SHP77 treated with DMSO at 0.1 percent for 48 hours (cell line): ENCODE measurements at regions not wholly inside any gene's neighbourhood (a gene's known extent, or its start where the extent isn't known, plus 50 kb on each side); places are given as distances from the start of the nearest gene placed in this dataset.
"Not testable (repeated sequence)": the region's sequence is repeated elsewhere in the genome, so short reads cannot be mapped to it uniquely, and the experiment has no call there.

Experiments used
- DNase-seq: peaks from one replicate; lab custom pipeline; 2025; lab: John Stamatoyannopoulos, UW

DNA sequence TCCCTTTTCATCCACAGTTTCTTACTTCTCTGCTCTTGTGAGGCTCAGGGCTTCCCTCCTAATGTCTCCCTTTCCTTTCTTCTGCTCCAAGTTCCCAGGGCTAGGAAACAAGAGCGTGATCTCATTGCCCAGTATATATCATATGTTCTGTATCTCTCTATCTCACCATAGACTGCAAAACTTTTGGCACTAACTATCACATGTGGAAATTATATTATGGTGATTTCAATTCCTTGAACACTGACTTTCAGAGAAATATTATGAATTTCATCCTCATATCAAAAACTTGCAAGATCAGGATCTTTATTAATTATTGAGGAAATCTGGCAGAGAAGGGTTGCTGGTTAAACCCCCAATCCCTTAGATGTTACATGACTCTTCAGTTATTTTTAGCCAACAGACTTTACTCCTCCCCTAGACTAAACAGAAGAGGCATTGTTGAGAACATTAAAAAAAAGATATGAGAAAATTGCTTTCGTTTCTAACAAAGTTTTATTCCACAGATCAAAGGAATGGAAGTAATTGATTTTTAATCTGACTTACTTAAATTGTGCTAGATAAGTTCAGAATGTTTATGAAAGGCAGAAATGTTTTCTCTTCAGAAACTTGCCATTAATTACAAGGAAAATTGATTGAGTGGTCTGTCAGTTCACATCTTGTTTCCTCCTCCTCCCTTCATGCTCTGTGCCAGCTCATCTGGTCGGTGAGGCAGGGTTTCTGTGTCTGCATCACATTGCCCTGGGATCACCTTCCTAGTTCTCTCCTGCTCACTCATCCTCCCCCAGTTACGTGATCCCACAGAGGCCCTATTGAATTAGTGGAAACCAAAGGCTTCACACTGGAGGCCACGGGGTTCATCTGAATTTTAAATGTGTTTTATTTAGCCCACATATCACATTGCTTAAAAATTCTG lies 378.5 kb downstream of the LMO7 start:
- no peak for DNase-seq

DNA sequence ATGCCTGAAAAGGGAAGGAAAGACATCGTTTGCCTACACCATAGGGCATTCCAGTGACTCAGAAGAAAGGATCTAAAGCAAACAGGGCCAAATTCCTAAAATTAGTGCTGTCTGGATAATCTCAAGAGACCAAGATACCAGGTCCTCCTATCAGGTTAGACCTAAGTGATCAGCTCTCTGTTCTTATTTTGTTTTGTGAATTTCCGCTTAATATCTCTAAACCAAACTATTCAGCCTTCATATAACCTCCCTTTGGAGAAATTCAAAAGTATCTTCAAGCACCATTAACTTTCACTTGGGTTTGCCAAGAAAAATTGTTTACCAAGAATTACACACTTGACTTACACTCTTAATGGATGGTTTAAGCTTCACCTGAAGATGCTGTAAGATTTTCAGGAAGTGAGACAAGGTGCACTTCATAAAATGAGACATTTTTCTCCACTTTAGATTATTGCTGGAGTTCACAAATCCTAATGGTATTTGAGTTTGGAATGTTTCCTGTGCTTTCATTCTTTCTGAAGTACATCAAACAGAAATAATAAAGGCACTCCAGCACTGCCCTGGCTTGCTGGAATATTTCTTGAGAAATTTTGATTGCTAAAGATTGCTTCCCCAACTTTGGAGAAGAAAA lies 376.1 kb downstream of the LMO7 start:
- no peak for DNase-seq

DNA sequence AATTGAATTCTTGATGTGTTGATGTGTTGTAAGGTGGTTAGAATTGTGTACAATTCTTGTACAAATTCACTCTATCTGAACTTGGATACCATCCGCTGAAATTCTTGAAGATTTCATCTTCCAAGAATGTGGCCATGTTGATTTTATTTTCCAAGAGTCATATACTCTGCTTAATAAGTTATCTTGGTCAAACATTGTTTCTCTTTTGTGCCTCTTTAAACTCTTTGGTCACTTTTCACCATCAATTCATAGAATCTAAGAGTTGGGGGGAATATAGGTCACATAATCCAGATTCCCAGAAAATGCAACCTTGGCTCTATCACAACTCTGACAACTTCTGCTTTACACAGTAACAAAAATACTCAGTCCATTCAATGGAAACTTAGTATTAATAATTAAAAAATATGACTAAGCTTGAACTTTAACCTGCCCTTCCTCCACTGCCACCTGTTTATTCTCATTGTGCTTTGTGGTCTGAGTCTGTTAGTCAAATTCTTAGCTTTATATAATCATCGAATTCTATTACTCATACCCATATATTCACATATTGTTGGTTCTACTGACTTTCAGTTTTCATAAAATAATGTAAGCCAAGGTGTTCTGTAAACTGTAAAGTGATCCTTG lies 373.2 kb downstream of the LMO7 start:
- no peak for DNase-seq

- DNase-seq: no peak
These were observed 368.3 kb downstream of the LMO7 start for GRCh38 chr13:76004416-76004815.

GRCh38 chr13:76000131-76000530 lies 364.0 kb downstream of the LMO7 start:
- no peak for DNase-seq

DNA sequence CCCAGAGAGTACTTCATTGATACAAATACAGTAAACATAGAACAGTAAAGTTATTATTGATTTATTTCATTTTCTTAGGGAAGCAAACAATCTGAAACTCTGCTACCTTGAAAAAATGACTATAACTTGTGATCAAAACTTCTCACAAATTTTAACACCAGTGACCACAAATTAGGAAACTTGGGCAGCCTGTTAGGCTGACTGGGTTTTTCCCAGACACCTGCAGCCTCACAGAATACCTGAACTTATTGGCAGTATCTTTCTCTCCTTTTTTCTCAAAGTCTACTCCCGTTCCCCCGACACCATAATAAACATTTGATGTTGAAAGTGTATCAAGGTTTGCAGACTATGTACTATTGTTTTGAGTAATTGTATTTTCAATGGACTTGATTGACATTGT lies 360.5 kb downstream of the LMO7 start:
- no peak for DNase-seq

GRCh38 chr13:75995966-75996365 lies 359.8 kb downstream of the LMO7 start:
- no peak for DNase-seq

GRCh38 chr13:75993823-75994222 lies 357.7 kb downstream of the LMO7 start:
- no peak for DNase-seq

- DNase-seq: no peak
These were observed 357.1 kb downstream of the LMO7 start for GRCh38 chr13:75993241-75993640.

DNA sequence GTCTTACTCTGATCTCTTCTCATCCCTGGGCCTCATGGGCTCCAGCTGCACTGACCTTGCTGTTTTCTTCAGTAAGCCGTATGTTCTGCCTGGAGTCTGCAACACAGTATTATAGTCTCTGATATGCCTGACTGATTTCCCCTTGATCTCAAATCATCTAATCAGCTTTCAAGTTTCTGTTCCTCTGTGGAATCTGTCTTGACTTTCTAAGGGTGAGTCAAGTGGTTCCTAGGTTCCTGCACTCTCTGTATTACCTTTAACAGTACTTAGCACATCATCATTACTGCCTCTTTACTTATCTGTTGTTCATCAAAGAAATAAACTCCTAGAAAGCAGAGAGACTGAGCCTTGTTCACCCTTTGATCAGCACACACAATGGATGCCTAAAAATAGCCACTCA lies 350.7 kb downstream of the LMO7 start:
- DNase-seq: no peak

DNA sequence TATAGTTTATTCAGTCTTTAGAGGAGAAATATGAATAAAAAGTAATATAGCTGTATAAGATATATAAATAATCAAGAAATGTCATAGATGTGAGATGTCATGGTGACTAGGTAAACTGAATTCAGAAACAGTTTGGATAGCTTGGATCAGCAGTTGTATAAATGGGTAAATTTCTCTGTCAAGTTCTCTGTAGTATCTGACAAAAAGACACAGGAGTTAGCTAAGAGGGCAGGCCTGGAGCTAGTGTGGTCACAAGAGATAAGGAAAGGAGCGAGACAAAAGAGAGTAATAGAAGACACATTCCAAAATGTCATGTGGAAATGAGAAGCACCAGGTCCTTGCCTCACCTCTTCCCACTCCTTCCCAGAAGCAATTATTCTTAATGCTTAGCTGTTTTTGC lies 349.0 kb downstream of the LMO7 start:
- no peak for DNase-seq

DNA sequence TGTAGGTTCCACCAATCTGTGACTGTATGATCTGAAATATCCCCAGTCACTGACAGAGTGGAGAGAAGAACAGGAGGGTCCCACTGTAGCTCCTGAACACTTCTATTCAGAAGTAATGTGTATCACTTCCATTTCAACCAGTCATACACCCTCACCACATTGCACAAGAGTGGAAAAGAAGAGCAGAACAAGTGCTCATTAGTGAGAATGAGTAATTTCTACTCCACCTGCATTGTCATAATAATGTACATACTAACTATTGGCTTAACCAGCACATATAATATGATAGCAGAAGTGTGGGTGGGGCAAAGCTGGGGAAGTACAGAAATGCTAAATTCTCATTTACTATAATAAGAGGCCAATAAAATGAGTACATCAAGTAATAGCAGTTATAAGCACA lies 342.7 kb downstream of the LMO7 start:
- no peak for DNase-seq

DNA sequence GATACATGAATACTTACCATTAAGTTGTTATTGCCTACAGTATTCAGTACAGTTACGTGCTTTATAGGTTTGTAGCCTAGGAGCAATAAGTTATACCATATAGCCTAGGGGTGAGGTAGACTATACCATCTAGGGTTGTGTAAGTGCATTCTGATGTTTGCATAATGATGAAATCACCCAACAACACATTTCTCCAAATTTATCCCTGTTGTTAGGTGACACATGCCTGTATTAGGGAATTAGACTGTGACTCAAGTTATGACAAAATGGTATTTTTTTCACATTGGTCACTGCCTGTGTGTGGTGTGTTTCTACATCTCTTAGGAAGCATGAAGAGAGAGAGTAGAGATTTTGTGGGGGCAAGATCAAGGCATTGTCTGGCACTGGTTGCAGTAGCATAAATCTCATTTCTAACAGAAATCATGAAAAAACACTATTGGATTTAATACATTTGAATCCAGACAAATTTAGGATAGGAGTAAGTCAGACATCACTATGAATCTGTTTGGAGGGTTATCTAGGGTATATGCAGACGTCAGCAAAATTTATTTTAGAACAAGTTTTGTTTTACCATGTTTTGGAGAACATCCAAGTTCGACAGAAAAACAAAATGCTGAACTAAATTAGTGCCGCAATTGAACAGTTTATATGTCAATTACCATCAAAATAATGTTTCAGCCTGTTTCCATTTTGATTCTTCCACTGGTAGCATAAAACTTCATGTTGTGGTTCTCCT lies 332.1 kb downstream of the LMO7 start:
- no peak for DNase-seq

GRCh38 chr13:75963302-75963701 lies 327.2 kb downstream of the LMO7 start:
- DNase-seq: peak; percentile 38

DNA sequence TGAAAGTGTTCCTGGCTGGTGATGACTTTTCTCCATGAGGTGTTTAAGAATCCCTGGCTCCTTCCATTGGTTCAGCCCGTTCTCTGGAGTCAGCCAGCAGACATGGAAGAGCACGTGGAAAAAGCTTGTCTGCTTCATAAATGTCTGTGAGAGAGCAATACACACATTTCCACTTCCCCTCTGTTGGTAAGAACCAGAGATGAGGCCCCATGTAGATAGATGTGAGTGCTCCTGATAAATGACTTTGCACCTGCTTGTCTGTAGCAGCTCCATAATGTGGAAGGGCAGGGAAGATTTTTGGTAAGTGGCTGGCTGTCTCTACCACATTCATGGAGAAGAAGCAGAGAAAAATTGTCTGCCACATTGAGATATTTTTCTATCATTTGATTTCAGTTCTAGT lies 325.8 kb downstream of the LMO7 start:
- no peak for DNase-seq

DNA sequence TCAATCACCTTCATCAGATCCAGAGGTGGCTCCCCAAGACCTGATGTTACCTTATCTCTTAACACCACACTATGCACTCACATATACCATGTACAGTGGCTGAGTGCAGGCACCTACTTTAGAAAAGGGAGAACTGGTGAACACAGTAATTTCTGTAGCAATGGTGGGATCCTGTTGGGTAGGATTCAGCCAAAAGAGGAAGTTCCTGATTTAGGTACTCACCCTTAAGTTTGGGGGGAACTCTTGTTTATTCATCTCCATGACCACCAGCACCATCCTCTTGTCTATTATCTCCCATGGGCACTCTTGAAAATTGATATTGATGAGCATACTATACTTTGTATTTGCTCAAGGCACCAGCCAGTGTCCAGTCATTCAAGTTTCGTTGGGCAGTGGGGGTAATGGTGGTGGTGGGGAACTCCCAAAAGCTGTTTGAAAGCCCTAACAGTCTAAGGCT lies 324.4 kb downstream of the LMO7 start:
- DNase-seq: no peak

GRCh38 chr13:75959861-75960481 lies 323.8 kb downstream of the LMO7 start:
- peak; percentile 25 for DNase-seq

DNA sequence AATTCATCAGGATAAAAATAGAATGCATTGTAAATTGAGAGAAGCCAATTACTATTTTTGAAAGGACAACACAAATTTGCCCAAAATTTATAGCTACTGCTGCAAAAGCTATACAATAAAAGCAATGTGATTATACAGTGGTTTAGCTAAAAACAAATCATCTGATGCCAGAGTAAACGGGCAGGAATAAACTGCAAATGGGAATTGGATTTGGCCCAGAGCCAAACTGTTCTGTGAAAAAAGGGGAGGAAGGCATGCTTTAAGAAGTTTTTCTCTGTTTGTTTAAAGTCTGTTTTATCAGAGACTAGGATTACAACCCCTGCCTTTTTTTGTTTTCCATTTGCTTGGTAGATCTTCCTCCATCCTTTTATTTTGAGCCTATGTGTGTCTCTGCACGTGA lies 317.5 kb downstream of the LMO7 start:
- not testable (repeated sequence) for DNase-seq

GRCh38 chr13:75947448-75947847 lies 311.3 kb downstream of the LMO7 start:
- DNase-seq: no peak

- DNase-seq: no peak
These were observed 310.6 kb downstream of the LMO7 start for GRCh38 chr13:75946536-75947284.

DNA sequence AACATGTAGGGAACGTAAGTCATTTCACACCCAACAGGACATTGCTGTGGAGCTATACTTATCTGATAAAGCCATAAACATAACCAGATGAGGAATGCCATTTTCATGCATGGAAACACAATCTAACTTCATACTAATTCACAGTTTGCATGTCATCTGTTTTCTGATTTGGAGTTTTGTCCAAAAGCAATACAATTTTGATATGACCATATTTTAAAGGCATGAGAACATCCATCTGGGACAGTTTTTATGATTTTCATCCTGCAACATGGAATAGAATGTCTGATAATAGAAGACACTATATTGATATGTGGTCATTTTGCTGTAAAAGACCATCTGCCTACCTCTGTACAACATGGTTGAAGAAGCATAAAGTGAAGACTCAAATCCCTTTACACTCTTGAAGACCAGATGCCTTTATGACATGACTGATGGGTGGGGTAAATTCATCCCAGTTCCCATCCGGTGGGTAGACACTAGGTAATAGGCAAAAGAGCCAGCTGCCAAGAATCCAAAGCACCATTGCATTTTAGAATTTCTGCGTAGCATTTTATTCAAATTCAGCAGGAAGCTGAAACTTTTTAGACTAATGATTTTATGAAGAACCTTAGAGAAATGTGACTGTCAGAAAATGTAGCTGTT lies 309.8 kb downstream of the LMO7 start:
- DNase-seq: no peak
